ENCODE measurements at regions not wholly inside any gene's neighbourhood (a gene's known extent, or its start where the extent isn't known, plus 50 kb on each side); places are given as distances from the start of the nearest gene placed in this dataset.
"Not testable (repeated sequence)": the region's sequence is repeated elsewhere in the genome, so short reads cannot be mapped to it uniquely, and the experiment has no call there.

DNA sequence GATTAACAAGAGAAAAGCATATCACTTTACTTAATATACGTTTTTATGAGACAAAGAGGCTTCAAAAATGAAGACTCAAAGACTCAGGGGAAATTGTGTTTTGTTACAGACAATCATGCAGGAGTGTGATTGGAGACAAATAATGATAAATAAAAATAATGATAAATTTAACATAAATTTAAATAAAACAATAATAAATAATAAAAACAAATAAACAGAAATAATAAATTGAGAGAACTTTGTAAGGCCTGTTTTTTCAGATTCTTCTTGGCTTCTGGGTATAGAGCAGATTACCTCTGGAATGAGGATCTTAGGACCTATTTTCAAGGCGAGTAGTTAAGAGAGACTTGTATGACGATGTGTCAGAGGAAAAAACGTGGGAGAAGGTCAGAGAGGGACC, 271.4 kb upstream of the POT1 start:
- Histone ChIP-seq H3K27me3 (ENCODE audit: low read depth) (no peaks in the 10 kb centered on the region), H3K9me3 (replicated peaks) (no peaks in the 10 kb centered on the region), H3K4me1 (no peaks in the 10 kb centered on the region), H3K27ac (replicated peaks) (no peak overlapping the region), H3K36me3 (no peaks in the 10 kb centered on the region), H3K4me3 (no peak overlapping the region)
- intact Hi-C loops (cut with micrococcal nuclease): no loop called here
- TF ChIP-seq, protein P1, sequence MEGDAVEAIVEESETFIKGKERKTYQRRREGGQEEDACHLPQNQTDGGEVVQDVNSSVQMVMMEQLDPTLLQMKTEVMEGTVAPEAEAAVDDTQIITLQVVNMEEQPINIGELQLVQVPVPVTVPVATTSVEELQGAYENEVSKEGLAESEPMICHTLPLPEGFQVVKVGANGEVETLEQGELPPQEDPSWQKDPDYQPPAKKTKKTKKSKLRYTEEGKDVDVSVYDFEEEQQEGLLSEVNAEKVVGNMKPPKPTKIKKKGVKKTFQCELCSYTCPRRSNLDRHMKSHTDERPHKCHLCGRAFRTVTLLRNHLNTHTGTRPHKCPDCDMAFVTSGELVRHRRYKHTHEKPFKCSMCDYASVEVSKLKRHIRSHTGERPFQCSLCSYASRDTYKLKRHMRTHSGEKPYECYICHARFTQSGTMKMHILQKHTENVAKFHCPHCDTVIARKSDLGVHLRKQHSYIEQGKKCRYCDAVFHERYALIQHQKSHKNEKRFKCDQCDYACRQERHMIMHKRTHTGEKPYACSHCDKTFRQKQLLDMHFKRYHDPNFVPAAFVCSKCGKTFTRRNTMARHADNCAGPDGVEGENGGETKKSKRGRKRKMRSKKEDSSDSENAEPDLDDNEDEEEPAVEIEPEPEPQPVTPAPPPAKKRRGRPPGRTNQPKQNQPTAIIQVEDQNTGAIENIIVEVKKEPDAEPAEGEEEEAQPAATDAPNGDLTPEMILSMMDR (IDR thresholded peaks at IDR 0.05; ENCODE audit: borderline replicate concordance): no peak
- no peak for DNase-seq

DNA sequence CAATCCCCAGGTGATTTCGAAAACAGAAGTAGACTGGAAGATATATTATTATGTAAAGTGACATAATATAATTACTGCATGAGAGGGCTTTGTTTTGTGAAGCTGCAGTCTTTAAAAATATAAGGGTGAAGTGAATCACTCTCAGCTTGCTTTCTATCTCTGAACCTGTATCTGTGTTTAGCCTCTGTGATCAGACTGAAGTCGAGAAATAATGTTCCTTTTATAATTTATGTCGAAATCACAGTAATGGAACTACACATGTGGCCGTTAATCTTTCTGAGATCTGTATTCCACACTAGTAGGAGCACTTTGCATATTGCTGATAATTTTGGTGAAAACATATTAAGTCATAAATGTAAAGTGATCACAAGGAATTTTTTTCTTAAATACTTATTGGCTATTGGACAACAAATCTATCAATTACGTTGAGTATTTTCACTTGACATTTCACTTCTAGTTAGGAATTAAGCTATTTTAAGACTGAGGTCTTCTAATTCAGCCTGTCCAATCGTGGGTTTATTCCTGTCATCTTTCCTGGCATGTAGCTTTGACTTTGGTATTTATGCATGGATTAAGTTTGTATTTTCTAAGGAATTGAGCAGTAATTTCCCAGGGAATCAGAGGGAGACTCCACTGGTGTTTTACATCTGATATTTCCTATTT, 268.2 kb upstream of the POT1 start:
- intact Hi-C loops (cut with micrococcal nuclease): no loop called here
- no peak for DNase-seq
- Histone ChIP-seq H3K27ac (replicated peaks) (no peak overlapping the region), H3K4me1 (no peaks in the 10 kb centered on the region), H3K27me3 (ENCODE audit: low read depth) (no peaks in the 10 kb centered on the region), H3K36me3 (no peaks in the 10 kb centered on the region), H3K4me3 (no peak overlapping the region), H3K9me3 (replicated peaks) (no peaks in the 10 kb centered on the region)
- TF ChIP-seq, protein P1 (IDR thresholded peaks at IDR 0.05; ENCODE audit: borderline replicate concordance): no peak

DNA sequence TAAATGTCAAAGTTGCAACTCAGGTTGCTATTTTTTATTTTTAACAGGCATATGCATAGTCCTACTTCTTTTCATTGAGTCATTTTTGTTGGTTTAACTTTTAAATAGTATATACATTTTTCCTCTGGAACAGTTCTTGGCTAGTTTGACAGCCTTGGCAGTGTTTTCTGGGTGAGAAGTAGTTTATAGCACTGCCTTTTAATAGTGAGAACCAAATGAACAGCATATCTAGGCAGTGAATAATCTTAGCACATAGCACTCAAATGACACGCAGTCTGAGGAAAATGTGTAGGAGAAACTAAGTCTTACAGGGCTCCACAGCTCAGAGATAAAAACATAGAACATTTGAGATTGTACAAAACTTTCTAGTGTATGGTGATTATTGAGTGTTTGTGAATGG, 265.5 kb upstream of the POT1 start:
- H3K4me3 ChIP-seq: no peak overlapping the region
- H3K4me1 ChIP-seq: no peaks in the 10 kb centered on the region
- no peaks in the 10 kb centered on the region for H3K36me3 ChIP-seq
- H3K27ac ChIP-seq (replicated peaks): no peak overlapping the region
- TF ChIP-seq, protein P1 (IDR thresholded peaks at IDR 0.05; ENCODE audit: borderline replicate concordance): no peak
- peaks cover 9% of the 10 kb centered on the region for H3K9me3 ChIP-seq (replicated peaks)
- no peaks in the 10 kb centered on the region for H3K27me3 ChIP-seq (ENCODE audit: low read depth)
- intact Hi-C loops (cut with micrococcal nuclease): no loop called here
- DNase-seq: no peak

DNA sequence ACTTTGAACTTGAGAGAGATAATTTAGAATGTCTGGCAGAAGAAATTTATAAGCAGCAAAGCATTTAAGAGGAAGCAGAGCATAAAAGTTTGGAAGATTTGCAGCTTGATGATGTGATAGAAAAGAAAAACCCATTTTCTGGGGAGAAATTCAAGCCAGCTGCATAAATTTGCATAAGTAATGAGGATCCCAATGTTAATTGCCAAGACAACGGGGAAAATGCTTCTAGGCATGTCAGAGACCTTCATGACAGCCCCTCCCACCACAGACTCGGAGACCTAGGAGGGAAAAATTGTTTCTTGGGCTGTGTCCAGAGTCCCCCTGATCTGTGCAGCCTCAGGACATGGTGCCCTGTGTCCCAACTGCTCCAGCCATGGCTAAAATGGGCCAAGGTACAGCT, 263.6 kb upstream of the POT1 start:
- TF ChIP-seq, protein P1 (IDR thresholded peaks at IDR 0.05; ENCODE audit: borderline replicate concordance): no peak
- DNase-seq: no peak
- intact Hi-C loops (cut with micrococcal nuclease): no loop called here
- no peaks in the 10 kb centered on the region for H3K27me3 ChIP-seq (ENCODE audit: low read depth)
- no peaks in the 10 kb centered on the region for H3K36me3 ChIP-seq
- no peak overlapping the region for H3K4me3 ChIP-seq
- no peak overlapping the region for H3K27ac ChIP-seq (replicated peaks)
- H3K9me3 ChIP-seq (replicated peaks): peaks cover 9% of the 10 kb centered on the region
- H3K4me1 ChIP-seq: no peaks in the 10 kb centered on the region

DNA sequence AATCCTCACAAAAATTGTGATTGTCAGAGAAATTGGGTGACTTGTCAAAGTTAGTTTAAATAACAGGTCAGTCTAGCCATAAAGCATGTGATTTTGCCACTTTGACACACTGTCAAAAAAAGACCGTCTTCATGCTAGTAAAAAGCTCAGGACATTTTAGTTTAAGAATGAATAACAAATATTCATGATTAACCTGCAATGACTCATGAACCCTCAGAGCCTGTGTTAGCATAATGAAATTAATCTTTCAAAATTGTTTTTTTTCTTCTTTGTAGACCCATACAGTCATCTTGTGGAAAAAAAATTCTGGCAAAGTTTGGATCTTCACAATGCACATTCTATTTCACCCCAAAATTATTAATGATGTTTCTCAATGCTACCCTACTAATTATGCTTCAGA, 255.2 kb upstream of the POT1 start:
- Histone ChIP-seq H3K4me1 (no peaks in the 10 kb centered on the region), H3K36me3 (no peaks in the 10 kb centered on the region), H3K9me3 (replicated peaks) (peaks cover 3% of the 10 kb centered on the region), H3K27ac (replicated peaks) (no peak overlapping the region), H3K27me3 (ENCODE audit: low read depth) (no peaks in the 10 kb centered on the region), H3K4me3 (no peak overlapping the region)
- TF ChIP-seq, protein P1 (IDR thresholded peaks at IDR 0.05; ENCODE audit: borderline replicate concordance): no peak
- intact Hi-C loops (cut with micrococcal nuclease): no loop called here
- no peak for DNase-seq

DNA sequence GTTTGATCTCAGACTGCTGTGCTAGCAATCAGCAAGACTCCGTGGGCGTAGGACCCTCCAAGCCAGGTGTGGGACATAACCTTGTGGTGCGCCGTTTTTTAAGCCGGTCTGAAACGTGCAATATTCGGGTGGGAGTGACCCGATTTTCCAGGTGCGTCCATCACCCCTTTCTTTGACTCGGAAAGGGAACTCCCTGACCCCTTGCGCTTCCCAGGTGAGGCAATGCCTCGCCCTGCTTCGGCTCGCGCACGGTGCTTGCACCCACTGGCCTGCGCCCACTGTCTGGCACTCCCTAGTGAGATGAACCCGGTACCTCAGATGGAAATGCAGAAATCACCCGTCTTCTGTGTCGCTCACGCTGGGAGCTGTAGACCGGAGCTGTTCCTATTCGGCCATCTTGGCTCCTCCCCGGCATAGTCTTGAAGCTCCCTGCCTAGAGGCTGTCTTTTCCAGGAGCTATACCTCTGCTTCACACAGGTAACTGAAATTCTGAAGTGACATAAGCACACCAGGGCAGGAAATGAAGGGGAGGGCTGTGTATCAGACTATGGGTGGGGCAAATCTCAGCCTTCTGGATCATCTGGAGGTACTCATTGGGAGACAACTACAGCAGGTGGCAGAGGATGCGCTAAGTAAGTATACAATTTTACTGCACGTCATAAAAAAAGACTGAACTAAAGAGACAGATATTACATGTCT, 252.1 kb upstream of the POT1 start:
- H3K4me3 ChIP-seq; H3K27me3 ChIP-seq (ENCODE audit: low read depth); H3K4me1 ChIP-seq; intact Hi-C loops (cut with micrococcal nuclease); H3K27ac ChIP-seq (replicated peaks); DNase-seq; H3K36me3 ChIP-seq: not testable (repeated sequence)
- peaks cover 13% of the 10 kb centered on the region for H3K9me3 ChIP-seq (replicated peaks)
